ENCODE measurements at regions not wholly inside any gene's neighbourhood (a gene's known extent, or its start where the extent isn't known, plus 50 kb on each side); places are given as distances from the start of the nearest gene placed in this dataset.

- no peak overlapping the region for H3K4me3 ChIP-seq (ENCODE audit: low read depth, low read length)
- TF ChIP-seq CTCF (IDR thresholded peaks at IDR 0.05; ENCODE audit: borderline replicate concordance, insufficient read depth, low read depth, low read length) = no peak
Measured at GRCh38 chr5:1681955-1682354, 117.7 kb downstream of the MRPL36 start.

GRCh38 chr5:1673042-1673677 lies 126.5 kb downstream of the MRPL36 start:
- no peak overlapping the region for H3K4me3 ChIP-seq (ENCODE audit: low read depth, low read length)
- TF ChIP-seq CTCF (IDR thresholded peaks at IDR 0.05; ENCODE audit: borderline replicate concordance, insufficient read depth, low read depth, low read length) = no peak

- H3K4me3 ChIP-seq (ENCODE audit: low read depth, low read length) = no peak overlapping the region
- TF ChIP-seq CTCF (IDR thresholded peaks at IDR 0.05; ENCODE audit: borderline replicate concordance, insufficient read depth, low read depth, low read length) = peak; percentile 21; the same call in 1 of the 2 replicates
Measured at GRCh38 chr5:1672396-1672795, 127.2 kb downstream of the MRPL36 start.

- TF ChIP-seq CTCF (IDR thresholded peaks at IDR 0.05; ENCODE audit: borderline replicate concordance, insufficient read depth, low read depth, low read length) = no peak
- H3K4me3 ChIP-seq (ENCODE audit: low read depth, low read length) = no peak overlapping the region
Measured at GRCh38 chr5:1671351-1671750, 128.3 kb downstream of the MRPL36 start.

- no peak overlapping the region for H3K4me3 ChIP-seq (ENCODE audit: low read depth, low read length)
- TF ChIP-seq CTCF (IDR thresholded peaks at IDR 0.05; ENCODE audit: borderline replicate concordance, insufficient read depth, low read depth, low read length) = no peak
Measured at GRCh38 chr5:1670351-1670750, 129.3 kb downstream of the MRPL36 start.

GRCh38 chr5:1669276-1670155 lies 130.1 kb downstream of the MRPL36 start:
- no peak for TF ChIP-seq CTCF (IDR thresholded peaks at IDR 0.05; ENCODE audit: borderline replicate concordance, insufficient read depth, low read depth, low read length)
- no peak overlapping the region for H3K4me3 ChIP-seq (ENCODE audit: low read depth, low read length)

Data from GM12875 (cell line).